Right lobe of liver (tissue), 6 donors: ENCODE measurements at regions not wholly inside any gene's neighbourhood (a gene's known extent, or its start where the extent isn't known, plus 50 kb on each side); places are given as distances from the start of the nearest gene placed in this dataset.

ENCODE experiments used
- ATAC-seq, 4 donors: fragments of 200-7000 bp; cut with Tn5 transposase; one replicate each; pipeline ENCODE4 v1.9.1; 2020; ENCODE audit warnings: mild to moderate bottlenecking in 4 of 4, moderate library complexity in 4 of 4
- DNase-seq, 3 donors: peaks; one replicate each; pipeline ENCODE4 v3.0.0-alpha.2; 2020
- H3K27ac ChIP-seq, 3 donors: fragments of 200-600 bp; one replicate each; pipeline ENCODE4 v1.8.0; 2022
- H3K27me3 ChIP-seq, 2 donors: fragments of 200-600 bp; one replicate each; pipeline ENCODE4 v1.8.0; 2022
- H3K36me3 ChIP-seq, 4 donors: fragments of 200-600 bp; sonication (generic) in 1 of 4; one replicate each; pipeline versions ENCODE4 v1.5.1 to v1.8.0; 2017 to 2022; ENCODE audit warnings: control low read depth in 1 of 4
- H3K4me1 ChIP-seq, 4 donors: fragments of 200-600 bp; sonication (generic) in 1 of 4; one replicate each; pipeline versions ENCODE4 v1.5.1 to v1.8.0; 2017 to 2022; ENCODE audit warnings: control low read depth in 1 of 4
- H3K4me3 ChIP-seq, 3 donors: fragments of 200-600 bp; one replicate each; pipeline ENCODE4 v1.8.0; 2022
- H3K9me3 ChIP-seq, 4 donors: fragments of 200-600 bp; sonication (generic) in 1 of 4; one replicate each; pipeline versions ENCODE4 v1.5.1 to v1.8.0; 2017 to 2022; ENCODE audit warnings: control low read depth in 1 of 4
- CTCF ChIP-seq, 4 donors: fragments of 200-600 bp in 3 of 4; fragments of 450-650 bp in 1 of 4; IDR thresholded peaks; one replicate each; pipeline versions ENCODE4 v1.5.1 to v1.8.0; 2016 to 2022; ENCODE audit warnings: antibody characterized with exemption in 4 of 4, mild to moderate bottlenecking in 2 of 4
- POLR2A ChIP-seq: fragments of 450-650 bp; IDR thresholded peaks from one replicate; pipeline ENCODE4 v1.6.1; 2017; ENCODE audit warnings: antibody characterized with exemption, mild to moderate bottlenecking
- WGBS: methylation state at CpG from one replicate; pipeline ENCODE4 v1.1.6; 2018; ENCODE audit warnings: low coverage, low lambda C conversion rate; ENCODE audit not compliant: insufficient coverage; ENCODE audit errors: missing lambda C conversion rate; 5-methylcytosine and 5-hydroxymethylcytosine counted together
- intact Hi-C, 2 donors: fragments of 100-400 bp; cut with DNase I; formaldehyde crosslinking; loops; one replicate each; pipeline versions ENCODE4 v1.11.2 to v1.14.1; 2022
- donor health status: DM: no; HTN: yes; CAD: no.
- donor health status: DM: no; HTN: no; CAD: no.
- donor health status: DM: no; HTN: no; CAD: no.
- donor health status: DM: no; HTN: yes; CAD: no.
- donor health status: DM: no; HTN: yes; CAD: no.

- WGBS = 40% methylated on average over 1 of the region's 2 CpGs
- H3K36me3 ChIP-seq = no peaks in the 10 kb centered on the region
- H3K27me3 ChIP-seq = no peaks in the 10 kb centered on the region
- DNase-seq = no peak
- TF ChIP-seq CTCF (IDR thresholded peaks at IDR 0.05) (no peak), POLR2A (no peak)
- H3K4me1 ChIP-seq = no peaks in the 10 kb centered on the region
- intact Hi-C loops = no loop called here
- H3K27ac ChIP-seq = no peak overlapping the region
- ATAC-seq = no peak
- no peak overlapping the region for H3K4me3 ChIP-seq
- no peaks in the 10 kb centered on the region for H3K9me3 ChIP-seq
Observed at GRCh38 chr6:105560611-105561066, 157.8 kb upstream of the PREP start.

DNA sequence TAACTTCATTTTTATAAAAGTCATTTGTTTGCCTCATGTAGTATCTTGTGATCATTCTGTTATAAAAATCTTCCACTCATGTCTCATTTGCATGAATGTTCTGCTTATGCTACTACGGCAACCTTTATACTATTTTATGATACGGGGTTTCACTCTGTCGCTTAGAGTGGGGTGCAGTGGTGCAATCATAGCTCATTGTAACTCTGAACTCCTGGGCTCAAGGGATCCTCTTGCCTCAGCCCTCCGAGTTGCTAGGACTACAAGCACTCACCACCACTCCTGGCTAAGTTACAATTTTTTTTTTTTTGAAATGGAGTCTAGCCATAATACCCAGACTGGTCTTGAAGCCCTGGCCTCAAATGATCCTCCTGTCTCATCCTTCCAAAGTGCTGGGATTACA is 154.4 kb upstream of the PREP start:
- no peaks in the 10 kb centered on the region for H3K4me1 ChIP-seq
- DNase-seq = no peak
- intact Hi-C loops = no loop called here
- no peaks in the 10 kb centered on the region for H3K36me3 ChIP-seq
- no peaks in the 10 kb centered on the region for H3K9me3 ChIP-seq
- no peak overlapping the region for H3K27ac ChIP-seq
- H3K27me3 ChIP-seq = no peaks in the 10 kb centered on the region
- 86% methylated on average over 4 of the region's 4 CpGs for WGBS
- TF ChIP-seq CTCF (IDR thresholded peaks at IDR 0.05) (no peak), POLR2A (no peak)
- no peak overlapping the region for H3K4me3 ChIP-seq
- ATAC-seq = no peak

DNA sequence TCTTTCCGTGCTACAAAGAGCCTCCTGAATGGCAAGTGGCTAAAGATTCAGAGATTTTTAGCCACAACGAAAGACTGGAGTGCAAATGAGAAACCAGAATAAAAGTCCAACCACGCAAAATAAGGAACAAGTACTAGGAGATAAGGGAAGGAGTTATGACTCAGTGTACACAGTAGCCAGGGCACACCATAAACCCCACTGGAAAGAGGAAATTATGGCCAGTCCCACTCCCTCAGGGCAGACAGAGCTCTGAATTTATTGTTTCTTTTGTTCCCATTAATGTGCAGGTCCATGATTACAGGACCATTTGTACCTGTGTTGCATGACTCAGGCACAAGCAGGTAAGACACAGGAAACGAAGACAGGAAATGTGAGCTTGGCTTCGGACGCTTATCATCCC is 150.3 kb upstream of the PREP start:
- Histone ChIP-seq H3K4me1 (no peaks in the 10 kb centered on the region), H3K36me3 (no peaks in the 10 kb centered on the region), H3K9me3 (no peaks in the 10 kb centered on the region), H3K4me3 (no peak overlapping the region), H3K27ac (no peak overlapping the region), H3K27me3 (no peaks in the 10 kb centered on the region)
- ATAC-seq = peak in 3 of 4 donors; percentile 38 to 54 (median 38)
- 57% methylated on average over 5 of the region's 6 CpGs for WGBS
- no peak for DNase-seq
- intact Hi-C loops = no loop called here
- TF ChIP-seq CTCF (IDR thresholded peaks at IDR 0.05) (no peak), POLR2A (no peak)

GRCh38 chr6:105550955-105551620 is 148.2 kb upstream of the PREP start:
- no peaks in the 10 kb centered on the region for H3K9me3 ChIP-seq
- DNase-seq (no peak), ATAC-seq (no peak)
- TF ChIP-seq POLR2A = no peak
- no peaks in the 10 kb centered on the region for H3K36me3 ChIP-seq
- 50% methylated on average over 5 of the region's 5 CpGs for WGBS
- H3K27me3 ChIP-seq = no peaks in the 10 kb centered on the region
- no peaks in the 10 kb centered on the region for H3K4me1 ChIP-seq
- H3K4me3 ChIP-seq = no peak overlapping the region
- no peak overlapping the region for H3K27ac ChIP-seq
- intact Hi-C loops = no loop called here

DNA sequence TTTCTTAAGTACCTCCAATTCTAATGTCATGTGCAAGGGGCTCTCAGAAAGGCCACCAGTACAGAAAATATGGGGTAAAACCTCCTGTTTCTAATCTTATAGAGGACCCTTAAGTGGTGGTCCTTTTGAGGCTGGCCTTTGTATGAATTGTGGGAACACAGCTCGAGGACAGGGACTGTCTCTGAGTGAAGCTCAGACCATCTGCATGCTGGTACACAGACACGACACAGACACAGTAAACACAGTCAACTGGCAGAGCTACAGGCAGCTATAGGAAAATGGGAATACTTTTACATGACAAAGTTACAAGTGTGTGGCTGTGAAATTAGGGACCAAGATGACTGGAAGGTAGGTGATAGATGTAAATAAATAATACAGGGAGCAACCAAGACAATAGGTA is 143.9 kb upstream of the PREP start:
- 45% methylated on average over 2 of the region's 2 CpGs for WGBS

More for the DNA sequence above, 143.9 kb upstream of the PREP start:
- no peak for DNase-seq
- no peaks in the 10 kb centered on the region for H3K36me3 ChIP-seq
- no peaks in the 10 kb centered on the region for H3K4me1 ChIP-seq
- no peak overlapping the region for H3K27ac ChIP-seq
- H3K27me3 ChIP-seq = no peaks in the 10 kb centered on the region
- TF ChIP-seq CTCF (IDR thresholded peaks at IDR 0.05) (no peak), POLR2A (no peak)
- ATAC-seq = no peak
- no peaks in the 10 kb centered on the region for H3K9me3 ChIP-seq
- no peak overlapping the region for H3K4me3 ChIP-seq
- intact Hi-C loops = no loop called here
